Esophagus squamous epithelium (tissue), 5 donors: ENCODE measurements at regions not wholly inside any gene's neighbourhood (a gene's known extent, or its start where the extent isn't known, plus 50 kb on each side); places are given as distances from the start of the nearest gene placed in this dataset.

ENCODE experiments used
- DNase-seq: peaks from one replicate; lab custom pipeline; 2025; lab: John Stamatoyannopoulos, UW
- H3K27ac ChIP-seq, 4 donors: fragments of 200-600 bp; sonication (generic); one replicate each; pipeline ENCODE4 v1.5.1; 2016 to 2019; ENCODE audit warnings: mild to moderate bottlenecking in 1 of 4
- H3K27me3 ChIP-seq, 4 donors: fragments of 200-600 bp; sonication (generic); 1 replicate in 3 of 4; 2 replicates in 1 of 4; pipeline versions ENCODE4 v1.5.1 to v1.6.0; 2017 to 2021; ENCODE audit warnings: antibody characterized with exemption in 1 of 4
- H3K36me3 ChIP-seq, 3 donors: fragments of 200-600 bp; sonication (generic); one replicate each; pipeline ENCODE4 v1.5.1; 2016 to 2019
- H3K4me1 ChIP-seq, 3 donors: fragments of 200-600 bp; sonication (generic); one replicate each; pipeline ENCODE4 v1.5.1; 2017 to 2019
- H3K4me3 ChIP-seq, 4 donors: fragments of 200-600 bp; sonication (generic); 1 replicate in 3 of 4; 2 replicates in 1 of 4; pipeline ENCODE4 v1.5.1; 2016 to 2019; ENCODE audit warnings: mild to moderate bottlenecking in 2 of 4, moderate library complexity in 1 of 4
- H3K9me3 ChIP-seq, 3 donors: fragments of 200-600 bp; sonication (generic); one replicate each; pipeline ENCODE4 v1.5.1; 2016 to 2019
- CTCF ChIP-seq, 6 experiments: fragments of 450-650 bp in 4 of 6; fragments of 200-600 bp in 2 of 6; sonication (generic) in 2 of 6; IDR thresholded peaks; one replicate each; pipeline ENCODE4 v1.5.1; 2016 to 2019; ENCODE audit warnings: antibody characterized with exemption in 6 of 6, mild to moderate bottlenecking in 4 of 6, moderate library complexity in 4 of 6
- POLR2A ChIP-seq, 4 donors: fragments of 450-650 bp; IDR thresholded peaks; one replicate each; pipeline ENCODE4 v1.6.1; 2017; ENCODE audit warnings: antibody characterized with exemption in 4 of 4, mild to moderate bottlenecking in 4 of 4, moderate library complexity in 3 of 4
- WGBS, 2 donors: methylation state at CpG; one replicate each; pipeline ENCODE4 v1.1.5; 2018; 5-methylcytosine and 5-hydroxymethylcytosine counted together
- intact Hi-C: fragments of 100-400 bp; cut with DNase I; formaldehyde crosslinking; loops from one replicate; pipeline ENCODE4 v1.15.0; 2022
- donor health status: DM: yes; HTN: yes; CAD: no.

- peaks cover 0 to 19% (median 7%) of the 10 kb centered on the region in 3 donors for H3K4me1 ChIP-seq
- no peaks in the 10 kb centered on the region for H3K36me3 ChIP-seq
- intact Hi-C loops: no loop called here
- peak overlapping the region in 1 of 4 donors; percentile 51 for H3K27ac ChIP-seq
- H3K27me3 ChIP-seq: peaks cover 0 to 99% (median 0%) of the 10 kb centered on the region in 4 donors
- no peaks in the 10 kb centered on the region for H3K9me3 ChIP-seq
- no peak overlapping the region for H3K4me3 ChIP-seq
- no peak for DNase-seq
- 50 to 55% methylated on average over 4 to 6 of the region's 16 CpGs for WGBS, 2 donors
- TF ChIP-seq CTCF (IDR thresholded peaks at IDR 0.05) (no peak), POLR2A (IDR thresholded peaks at IDR 0.05) (no peak)
These were observed 101.3 kb upstream of the FGF3 start for GRCh38 chr11:69920345-69921127.

- DNase-seq: no peak
- peak overlapping the region in 2 of 4 donors; percentile 33 to 51 for H3K27ac ChIP-seq
- peaks cover 0 to 99% (median 0%) of the 10 kb centered on the region in 4 donors for H3K27me3 ChIP-seq
- TF ChIP-seq POLR2A (IDR thresholded peaks at IDR 0.05) (no peak), CTCF (IDR thresholded peaks at IDR 0.05) (no peak)
- intact Hi-C loops: no loop called here
- whole genome bisulfite sequencing, 2 donors: 50 to 73% methylated on average over 2 to 14 of the region's 21 CpGs
- no peaks in the 10 kb centered on the region for H3K9me3 ChIP-seq
- peaks cover 0 to 18% (median 3%) of the 10 kb centered on the region in 3 donors for H3K4me1 ChIP-seq
- H3K4me3 ChIP-seq: no peak overlapping the region
- no peaks in the 10 kb centered on the region for H3K36me3 ChIP-seq
These were observed 102.2 kb upstream of the FGF3 start for GRCh38 chr11:69921128-69922014.

- H3K4me3 ChIP-seq: no peak overlapping the region
- H3K36me3 ChIP-seq: no peaks in the 10 kb centered on the region
- H3K27ac ChIP-seq: peak overlapping the region in 2 of 4 donors; percentile 33 to 51
- DNase-seq: no peak
- H3K9me3 ChIP-seq: no peaks in the 10 kb centered on the region
- intact Hi-C loops: no loop called here
- WGBS, 2 donors: 63 to 67% methylated on average over 5 to 6 of the region's 17 CpGs
- peaks cover 0 to 99% (median 0%) of the 10 kb centered on the region in 4 donors for H3K27me3 ChIP-seq
- no peak for TF ChIP-seq CTCF (IDR thresholded peaks at IDR 0.05)
- no peak for TF ChIP-seq POLR2A (IDR thresholded peaks at IDR 0.05)
- peaks cover 0 to 18% (median 3%) of the 10 kb centered on the region in 3 donors for H3K4me1 ChIP-seq
These were observed 102.9 kb upstream of the FGF3 start for GRCh38 chr11:69922015-69922595.

GRCh38 chr11:69922596-69923111, 103.4 kb upstream of the FGF3 start:
- Histone ChIP-seq H3K4me3 (no peak overlapping the region), H3K4me1 (peaks cover 0 to 18% (median 3%) of the 10 kb centered on the region in 3 donors), H3K27ac (peak overlapping the region in 1 of 4 donors; percentile 51), H3K9me3 (no peaks in the 10 kb centered on the region), H3K36me3 (no peaks in the 10 kb centered on the region), H3K27me3 (peaks cover 0 to 99% (median 0%) of the 10 kb centered on the region in 4 donors)
- no peak for DNase-seq
- TF ChIP-seq POLR2A (IDR thresholded peaks at IDR 0.05): no peak
- no peak for TF ChIP-seq CTCF (IDR thresholded peaks at IDR 0.05)
- intact Hi-C loops: no loop called here
- WGBS, 2 donors: 92 to 93% methylated on average over 8 to 10 of the region's 14 CpGs
